ENCODE measurements at regions not wholly inside any gene's neighbourhood (a gene's known extent, or its start where the extent isn't known, plus 50 kb on each side); places are given as distances from the start of the nearest gene placed in this dataset.
A peak's percentile ranks its signal among the peaks of the same experiment; 100 is the strongest.

DNA sequence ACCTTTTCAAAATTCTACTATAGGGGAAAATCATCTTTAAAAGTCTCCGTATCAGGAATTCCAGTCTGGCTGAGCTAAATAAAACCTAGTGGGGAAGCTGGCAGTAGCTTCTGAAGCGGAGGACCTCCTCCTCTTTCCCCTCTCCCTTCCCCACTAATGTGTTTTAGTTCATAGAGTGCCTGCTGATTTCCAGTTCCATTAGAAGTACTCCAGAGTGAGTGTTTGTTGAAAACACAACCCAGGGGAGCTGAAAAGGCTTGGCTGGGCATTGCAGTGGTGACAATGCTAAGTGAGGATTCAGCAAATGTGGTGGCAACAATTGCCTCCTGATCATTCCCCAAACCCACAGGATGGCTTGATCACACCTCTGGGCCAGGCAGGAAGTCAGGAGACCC, 144.2 kb upstream of the FRMD6 start:
- Histone ChIP-seq H3K9me3 (replicated peaks; ENCODE audit: control insufficient read depth, insufficient read depth, low read length) (no peaks in the 10 kb centered on the region), H3K9me1 (replicated peaks; ENCODE audit: control insufficient read depth, extremely low read depth, insufficient read depth, low read length) (no peaks in the 10 kb centered on the region), H3K4me2 (ENCODE audit: insufficient read depth, low read length) (no peak overlapping the region), H3K4me3 (replicated peaks in 1 of 3; ENCODE audit: insufficient read depth in 1 of 3, low read depth in 1 of 3, low read length in 3 of 3) (no peak overlapping the region), H3K79me2 (ENCODE audit: control insufficient read depth, insufficient read depth, low read length) (no peaks in the 10 kb centered on the region), H3K27me3 (ENCODE audit: control insufficient read depth in 2 of 2, insufficient read depth in 2 of 2, low read length in 2 of 2) (no peaks in the 10 kb centered on the region), H3K27ac (ENCODE audit: insufficient read depth, low read depth, low read length) (no peak overlapping the region), H3K4me1 (ENCODE audit: control insufficient read depth, extremely low read depth, insufficient read depth, low read length) (peaks cover 5% of the 10 kb centered on the region), H2AFZ (ENCODE audit: low read depth, low read length) (no peak overlapping the region), H4K20me1 (replicated peaks; ENCODE audit: control insufficient read depth, extremely low read depth, insufficient read depth, low read length) (no peaks in the 10 kb centered on the region), H3K9ac (replicated peaks; ENCODE audit: extremely low read depth, insufficient read depth, low read length) (no peak overlapping the region), H3K36me3 (ENCODE audit: control insufficient read depth in 2 of 2, extremely low read depth in 1 of 2, insufficient read depth in 2 of 2, low read length in 2 of 2) (no peaks in the 10 kb centered on the region)
- ChIA-PET CTCF (interaction anchor here (0.7 to 2.4 kb wide), 11 partner anchors 8 to 224 kb away, joined by 3 to 9 read pairs (median 4); no protein-coding TSS in a partner anchor), POLR2A (interaction anchor here (1.1 to 1.5 kb wide), 2 partner anchors 28 to 61 kb away, joined by 3 read pairs; no protein-coding TSS in a partner anchor)
- intact Hi-C loops (cut with micrococcal nuclease): no loop called here
- dilution Hi-C loops (cut with MboI; ENCODE audit: extremely low pct_ligation_motif_present, low sequenced_read_pairs): no loop called here
- FAIRE-seq (no peak), DNase-seq (ENCODE audit: low read depth, low spot score) (peak; percentile 16)
- BruUV-seq (replicated peaks): no TSS peak
- TF ChIP-seq POLR2A (IDR thresholded peaks at IDR 0.05; ENCODE audit: low read depth, low read length): no peak
- no peak for TF ChIP-seq EZH2 (IDR thresholded peaks at IDR 0.05; ENCODE audit: borderline replicate concordance, low read depth, low read length, severe bottlenecking)
- no peak for TF ChIP-seq GATA2 (IDR thresholded peaks at IDR 0.05; ENCODE audit: insufficient read depth, insufficient read length, low read depth, low read length)
- TF ChIP-seq FOS (IDR thresholded peaks at IDR 0.05; ENCODE audit: borderline replicate concordance, insufficient read depth, low read length): no peak
- no peak for TF ChIP-seq MYC (IDR thresholded peaks at IDR 0.05; ENCODE audit: low read depth, low read length)
- TF ChIP-seq POLR2AphosphoS5 (IDR thresholded peaks at IDR 0.05; ENCODE audit: insufficient read depth, low read depth, low read length): no peak
- TF ChIP-seq, protein P1, sequence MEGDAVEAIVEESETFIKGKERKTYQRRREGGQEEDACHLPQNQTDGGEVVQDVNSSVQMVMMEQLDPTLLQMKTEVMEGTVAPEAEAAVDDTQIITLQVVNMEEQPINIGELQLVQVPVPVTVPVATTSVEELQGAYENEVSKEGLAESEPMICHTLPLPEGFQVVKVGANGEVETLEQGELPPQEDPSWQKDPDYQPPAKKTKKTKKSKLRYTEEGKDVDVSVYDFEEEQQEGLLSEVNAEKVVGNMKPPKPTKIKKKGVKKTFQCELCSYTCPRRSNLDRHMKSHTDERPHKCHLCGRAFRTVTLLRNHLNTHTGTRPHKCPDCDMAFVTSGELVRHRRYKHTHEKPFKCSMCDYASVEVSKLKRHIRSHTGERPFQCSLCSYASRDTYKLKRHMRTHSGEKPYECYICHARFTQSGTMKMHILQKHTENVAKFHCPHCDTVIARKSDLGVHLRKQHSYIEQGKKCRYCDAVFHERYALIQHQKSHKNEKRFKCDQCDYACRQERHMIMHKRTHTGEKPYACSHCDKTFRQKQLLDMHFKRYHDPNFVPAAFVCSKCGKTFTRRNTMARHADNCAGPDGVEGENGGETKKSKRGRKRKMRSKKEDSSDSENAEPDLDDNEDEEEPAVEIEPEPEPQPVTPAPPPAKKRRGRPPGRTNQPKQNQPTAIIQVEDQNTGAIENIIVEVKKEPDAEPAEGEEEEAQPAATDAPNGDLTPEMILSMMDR (IDR thresholded peaks at IDR 0.05; ENCODE audit: extremely low read depth in 1 of 2, insufficient read depth in 1 of 2, low read depth in 1 of 2, low read length in 2 of 2): no peak
- no peak for TF ChIP-seq JUN (IDR thresholded peaks at IDR 0.05; ENCODE audit: borderline replicate concordance, insufficient read depth, insufficient read length, low read depth)

Data from endothelial cell of umbilical vein (primary cell).